ENCODE measurements at regions not wholly inside any gene's neighbourhood (a gene's known extent, or its start where the extent isn't known, plus 50 kb on each side); places are given as distances from the start of the nearest gene placed in this dataset.

DNA sequence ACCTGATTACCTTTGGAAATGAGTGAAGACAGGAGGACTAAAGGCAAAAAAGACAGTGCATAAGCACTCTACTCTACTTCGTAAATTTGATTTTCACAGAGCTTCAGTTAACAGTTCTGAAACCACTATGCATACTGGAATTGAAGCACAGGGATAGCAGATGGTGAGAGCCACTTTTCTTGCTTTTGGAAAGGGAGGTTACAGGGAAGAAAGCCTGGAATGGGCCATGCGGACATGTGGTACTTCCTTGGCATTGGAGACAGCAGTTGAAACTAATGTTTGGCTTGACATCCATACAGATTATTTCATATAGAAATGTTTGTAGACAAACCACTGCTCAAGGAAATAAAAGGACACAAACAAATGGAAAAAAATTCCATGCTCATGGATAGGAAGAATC lies 585.6 kb upstream of the RAB6C start:
- TF ChIP-seq, protein P1, sequence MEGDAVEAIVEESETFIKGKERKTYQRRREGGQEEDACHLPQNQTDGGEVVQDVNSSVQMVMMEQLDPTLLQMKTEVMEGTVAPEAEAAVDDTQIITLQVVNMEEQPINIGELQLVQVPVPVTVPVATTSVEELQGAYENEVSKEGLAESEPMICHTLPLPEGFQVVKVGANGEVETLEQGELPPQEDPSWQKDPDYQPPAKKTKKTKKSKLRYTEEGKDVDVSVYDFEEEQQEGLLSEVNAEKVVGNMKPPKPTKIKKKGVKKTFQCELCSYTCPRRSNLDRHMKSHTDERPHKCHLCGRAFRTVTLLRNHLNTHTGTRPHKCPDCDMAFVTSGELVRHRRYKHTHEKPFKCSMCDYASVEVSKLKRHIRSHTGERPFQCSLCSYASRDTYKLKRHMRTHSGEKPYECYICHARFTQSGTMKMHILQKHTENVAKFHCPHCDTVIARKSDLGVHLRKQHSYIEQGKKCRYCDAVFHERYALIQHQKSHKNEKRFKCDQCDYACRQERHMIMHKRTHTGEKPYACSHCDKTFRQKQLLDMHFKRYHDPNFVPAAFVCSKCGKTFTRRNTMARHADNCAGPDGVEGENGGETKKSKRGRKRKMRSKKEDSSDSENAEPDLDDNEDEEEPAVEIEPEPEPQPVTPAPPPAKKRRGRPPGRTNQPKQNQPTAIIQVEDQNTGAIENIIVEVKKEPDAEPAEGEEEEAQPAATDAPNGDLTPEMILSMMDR (IDR thresholded peaks at IDR 0.05), result no peak
- no peak for TF ChIP-seq POLR2A (IDR thresholded peaks at IDR 0.05)

All from lower leg skin (tissue), 3 donors.